ENCODE measurements at regions not wholly inside any gene's neighbourhood (a gene's known extent, or its start where the extent isn't known, plus 50 kb on each side); places are given as distances from the start of the nearest gene placed in this dataset.

DNA sequence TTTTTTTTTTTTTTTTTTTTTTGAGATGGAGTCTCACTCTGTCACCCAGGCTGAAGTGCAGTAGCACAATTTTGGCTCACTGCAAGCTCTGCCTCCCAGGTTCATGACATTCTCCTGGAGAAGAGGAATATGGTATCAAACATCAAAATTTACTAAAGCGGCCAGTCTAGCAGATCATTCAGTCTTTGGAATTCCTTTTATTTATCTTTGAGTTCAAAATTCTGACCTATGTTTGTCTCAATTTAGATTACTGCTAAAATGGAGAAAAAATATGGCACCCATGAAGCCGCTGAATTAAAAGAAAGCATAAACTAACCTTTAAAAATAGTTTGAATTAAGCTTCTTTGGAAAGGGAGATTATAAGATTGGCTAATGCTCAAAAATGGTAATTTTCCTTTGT is 64.5 kb upstream of the EGLN3 start:
- TF ChIP-seq TAF1 (IDR thresholded peaks at IDR 0.05; ENCODE audit: borderline replicate concordance, low read depth, low read length) (no peak), POLR2A (IDR thresholded peaks at IDR 0.05; ENCODE audit: low read depth, low read length) (no peak)

Data from GM12892 (cell line).